ENCODE measurements at regions not wholly inside any gene's neighbourhood (a gene's known extent, or its start where the extent isn't known, plus 50 kb on each side); places are given as distances from the start of the nearest gene placed in this dataset.
"Not testable (repeated sequence)": the region's sequence is repeated elsewhere in the genome, so short reads cannot be mapped to it uniquely, and the experiment has no call there.

DNA sequence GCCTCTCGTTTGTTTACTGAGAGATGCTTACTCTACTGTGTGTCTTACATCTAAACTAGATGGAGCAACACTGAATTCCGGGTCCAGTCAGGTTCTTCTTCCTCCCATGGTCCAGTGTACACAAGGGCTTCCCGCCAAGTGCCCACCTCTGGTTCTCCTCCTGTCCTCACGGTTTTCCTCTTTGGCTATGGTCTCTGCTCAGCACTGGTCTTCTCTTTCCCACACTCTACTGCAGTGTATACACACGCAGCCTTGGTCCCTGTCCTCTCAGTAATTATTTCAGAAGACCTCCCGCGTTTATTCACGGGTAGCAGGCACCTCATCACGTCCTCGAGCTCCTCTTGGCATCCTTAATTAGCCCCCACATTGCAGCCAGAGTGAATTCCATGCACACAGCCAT, 91.4 kb upstream of the PABPC3 start:
- TF ChIP-seq, protein P1, sequence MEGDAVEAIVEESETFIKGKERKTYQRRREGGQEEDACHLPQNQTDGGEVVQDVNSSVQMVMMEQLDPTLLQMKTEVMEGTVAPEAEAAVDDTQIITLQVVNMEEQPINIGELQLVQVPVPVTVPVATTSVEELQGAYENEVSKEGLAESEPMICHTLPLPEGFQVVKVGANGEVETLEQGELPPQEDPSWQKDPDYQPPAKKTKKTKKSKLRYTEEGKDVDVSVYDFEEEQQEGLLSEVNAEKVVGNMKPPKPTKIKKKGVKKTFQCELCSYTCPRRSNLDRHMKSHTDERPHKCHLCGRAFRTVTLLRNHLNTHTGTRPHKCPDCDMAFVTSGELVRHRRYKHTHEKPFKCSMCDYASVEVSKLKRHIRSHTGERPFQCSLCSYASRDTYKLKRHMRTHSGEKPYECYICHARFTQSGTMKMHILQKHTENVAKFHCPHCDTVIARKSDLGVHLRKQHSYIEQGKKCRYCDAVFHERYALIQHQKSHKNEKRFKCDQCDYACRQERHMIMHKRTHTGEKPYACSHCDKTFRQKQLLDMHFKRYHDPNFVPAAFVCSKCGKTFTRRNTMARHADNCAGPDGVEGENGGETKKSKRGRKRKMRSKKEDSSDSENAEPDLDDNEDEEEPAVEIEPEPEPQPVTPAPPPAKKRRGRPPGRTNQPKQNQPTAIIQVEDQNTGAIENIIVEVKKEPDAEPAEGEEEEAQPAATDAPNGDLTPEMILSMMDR (IDR thresholded peaks at IDR 0.05), result not testable (repeated sequence)
- TF ChIP-seq POLR2A (IDR thresholded peaks at IDR 0.05), result not testable (repeated sequence)

Measured in breast epithelium (tissue), 3 donors.